ENCODE measurements at regions not wholly inside any gene's neighbourhood (a gene's known extent, or its start where the extent isn't known, plus 50 kb on each side); places are given as distances from the start of the nearest gene placed in this dataset.

- no peak overlapping the region for H3K4me2 ChIP-seq (ENCODE audit: low read depth, low read length, poor library complexity, severe bottlenecking)
- no peaks in the 10 kb centered on the region for H3K9me3 ChIP-seq (ENCODE audit: insufficient read depth, low read length)
- no peaks in the 10 kb centered on the region for H3F3A ChIP-seq (ENCODE audit: insufficient read depth)
- no peak overlapping the region for H3K27ac ChIP-seq (ENCODE audit: low read depth, low read length)
- no peaks in the 10 kb centered on the region for H3K9me2 ChIP-seq (replicated peaks; ENCODE audit: insufficient read depth, low read length)
- TF ChIP-seq CTCF (IDR thresholded peaks at IDR 0.05; ENCODE audit: insufficient read depth, low read length, poor library complexity, severe bottlenecking) (no peak), EZH2phosphoT487 (conservative IDR thresholded peaks at IDR 0.05; ENCODE audit: low read length) (no peak)
- no peaks in the 10 kb centered on the region for H3K36me3 ChIP-seq (ENCODE audit: low read length)
- H3K9ac ChIP-seq (ENCODE audit: low read length), result no peak overlapping the region
- no peak overlapping the region for H2AFZ ChIP-seq (ENCODE audit: low read depth, low read length, severe bottlenecking)
- no peak overlapping the region for H3K4me3 ChIP-seq (ENCODE audit: insufficient read depth, low read length, poor library complexity, severe bottlenecking)
- H3K27me3 ChIP-seq (ENCODE audit: low read length), result no peaks in the 10 kb centered on the region
- no peaks in the 10 kb centered on the region for H4K20me1 ChIP-seq (ENCODE audit: low read depth, low read length)
- H3K79me2 ChIP-seq (ENCODE audit: insufficient read depth, low read length), result no peaks in the 10 kb centered on the region
These were observed 90.1 kb downstream of the NCR2 start for GRCh38 chr6:41425511-41425910.

GRCh38 chr6:41426438-41426851, 91.0 kb downstream of the NCR2 start:
- H3K79me2 ChIP-seq (ENCODE audit: insufficient read depth, low read length), result no peaks in the 10 kb centered on the region
- TF ChIP-seq EZH2phosphoT487 (conservative IDR thresholded peaks at IDR 0.05; ENCODE audit: low read length) (no peak), CTCF (IDR thresholded peaks at IDR 0.05; ENCODE audit: insufficient read depth, low read length, poor library complexity, severe bottlenecking) (no peak)
- no peak overlapping the region for H3K4me3 ChIP-seq (ENCODE audit: insufficient read depth, low read length, poor library complexity, severe bottlenecking)
- H3F3A ChIP-seq (ENCODE audit: insufficient read depth), result no peaks in the 10 kb centered on the region
- H3K36me3 ChIP-seq (ENCODE audit: low read length), result no peaks in the 10 kb centered on the region
- H3K27me3 ChIP-seq (ENCODE audit: low read length), result no peaks in the 10 kb centered on the region
- H3K9ac ChIP-seq (ENCODE audit: low read length), result no peak overlapping the region
- H4K20me1 ChIP-seq (ENCODE audit: low read depth, low read length), result no peaks in the 10 kb centered on the region
- H3K9me3 ChIP-seq (ENCODE audit: insufficient read depth, low read length), result no peaks in the 10 kb centered on the region
- H3K9me2 ChIP-seq (replicated peaks; ENCODE audit: insufficient read depth, low read length), result no peaks in the 10 kb centered on the region
- no peak overlapping the region for H3K27ac ChIP-seq (ENCODE audit: low read depth, low read length)
- H2AFZ ChIP-seq (ENCODE audit: low read depth, low read length, severe bottlenecking), result no peak overlapping the region
- H3K4me2 ChIP-seq (ENCODE audit: low read depth, low read length, poor library complexity, severe bottlenecking), result no peak overlapping the region

DNA sequence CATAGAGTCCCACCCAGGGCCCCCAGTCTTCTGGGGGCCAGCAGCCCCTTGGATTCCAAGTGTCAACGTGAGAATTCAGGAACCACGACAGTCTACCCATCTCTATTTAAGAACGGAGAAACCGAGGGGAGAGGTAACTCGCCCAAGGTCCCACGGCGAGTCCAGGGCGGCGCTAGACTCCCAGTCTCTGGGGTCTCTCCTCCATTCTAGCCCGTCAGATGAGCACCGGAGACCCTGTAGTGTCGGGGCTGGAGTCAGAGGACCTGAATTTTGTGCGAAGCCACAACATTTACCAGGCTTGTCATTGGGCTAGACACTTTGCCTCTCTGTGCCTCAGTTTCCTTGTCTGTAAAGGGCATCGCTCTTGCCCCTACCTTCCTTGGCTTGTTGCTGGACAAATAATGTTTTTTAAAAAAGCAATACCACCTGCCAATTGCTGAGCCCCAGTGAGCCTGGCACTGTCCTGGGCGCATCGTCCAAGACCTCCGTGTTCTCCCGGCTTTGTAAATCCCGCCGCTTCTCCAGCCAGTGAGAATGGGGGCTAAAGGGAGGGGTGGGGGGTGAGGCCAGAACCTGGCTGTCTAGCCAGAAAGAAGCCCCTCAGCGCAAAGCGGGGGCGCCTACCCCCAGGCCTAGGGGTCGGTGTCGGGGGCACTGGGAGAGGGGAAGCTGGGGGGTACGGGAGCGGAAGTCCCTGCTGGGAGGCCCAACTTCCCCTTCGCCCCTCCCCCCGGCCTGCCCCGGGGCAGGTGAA, 91.7 kb downstream of the NCR2 start:
- H4K20me1 ChIP-seq (ENCODE audit: low read depth, low read length), result no peaks in the 10 kb centered on the region
- H3K4me2 ChIP-seq (ENCODE audit: low read depth, low read length, poor library complexity, severe bottlenecking), result peak overlapping the region; percentile 36
- H3K9me3 ChIP-seq (ENCODE audit: insufficient read depth, low read length), result no peaks in the 10 kb centered on the region
- no peaks in the 10 kb centered on the region for H3F3A ChIP-seq (ENCODE audit: insufficient read depth)
- no peaks in the 10 kb centered on the region for H3K79me2 ChIP-seq (ENCODE audit: insufficient read depth, low read length)
- no peak overlapping the region for H2AFZ ChIP-seq (ENCODE audit: low read depth, low read length, severe bottlenecking)
- H3K27me3 ChIP-seq (ENCODE audit: low read length), result no peaks in the 10 kb centered on the region
- no peak for TF ChIP-seq CTCF (IDR thresholded peaks at IDR 0.05; ENCODE audit: insufficient read depth, low read length, poor library complexity, severe bottlenecking)
- TF ChIP-seq EZH2phosphoT487 (conservative IDR thresholded peaks at IDR 0.05; ENCODE audit: low read length), result no peak
- H3K4me3 ChIP-seq (ENCODE audit: insufficient read depth, low read length, poor library complexity, severe bottlenecking), result no peak overlapping the region
- no peak overlapping the region for H3K27ac ChIP-seq (ENCODE audit: low read depth, low read length)
- no peaks in the 10 kb centered on the region for H3K36me3 ChIP-seq (ENCODE audit: low read length)
- no peaks in the 10 kb centered on the region for H3K9me2 ChIP-seq (replicated peaks; ENCODE audit: insufficient read depth, low read length)
- no peak overlapping the region for H3K9ac ChIP-seq (ENCODE audit: low read length)
